ENCODE measurements at regions not wholly inside any gene's neighbourhood (a gene's known extent, or its start where the extent isn't known, plus 50 kb on each side); places are given as distances from the start of the nearest gene placed in this dataset.

GRCh38 chr14:71463807-71464206, 468.4 kb upstream of the RGS6 start:
- no peak for DNase-seq (ENCODE audit: low read depth in 2 of 2, low spot score in 1 of 2)

- DNase-seq (ENCODE audit: low read depth in 2 of 2, low spot score in 1 of 2), result no peak
Measured at GRCh38 chr14:71464840-71465239, 467.4 kb upstream of the RGS6 start.

GRCh38 chr14:71465316-71465715, 466.9 kb upstream of the RGS6 start:
- DNase-seq (ENCODE audit: low read depth in 2 of 2, low spot score in 1 of 2), result no peak

GRCh38 chr14:71466251-71466650, 466.0 kb upstream of the RGS6 start:
- DNase-seq (ENCODE audit: low read depth in 2 of 2, low spot score in 1 of 2), result no peak

- no peak for DNase-seq (ENCODE audit: low read depth in 2 of 2, low spot score in 1 of 2)
Measured at GRCh38 chr14:71466946-71467345, 465.3 kb upstream of the RGS6 start.

- DNase-seq (ENCODE audit: low read depth in 2 of 2, low spot score in 1 of 2), result no peak
Measured at GRCh38 chr14:71467361-71467811, 464.8 kb upstream of the RGS6 start.

- no peak for DNase-seq (ENCODE audit: low read depth in 2 of 2, low spot score in 1 of 2)
Measured at GRCh38 chr14:71468701-71469100, 463.5 kb upstream of the RGS6 start.

- DNase-seq (ENCODE audit: low read depth in 2 of 2, low spot score in 1 of 2), result no peak
Measured at GRCh38 chr14:71469643-71470335, 462.4 kb upstream of the RGS6 start.

GRCh38 chr14:71471634-71472355, 460.4 kb upstream of the RGS6 start:
- no peak for DNase-seq (ENCODE audit: low read depth in 2 of 2, low spot score in 1 of 2)

- DNase-seq (ENCODE audit: low read depth in 2 of 2, low spot score in 1 of 2), result no peak
Measured at GRCh38 chr14:71472356-71473340, 459.6 kb upstream of the RGS6 start.

- no peak for DNase-seq (ENCODE audit: low read depth in 2 of 2, low spot score in 1 of 2)
Measured at GRCh38 chr14:71473843-71474242, 458.4 kb upstream of the RGS6 start.

- no peak for DNase-seq (ENCODE audit: low read depth in 2 of 2, low spot score in 1 of 2)
Measured at GRCh38 chr14:71474301-71475265, 457.6 kb upstream of the RGS6 start.

- no peak for DNase-seq (ENCODE audit: low read depth in 2 of 2, low spot score in 1 of 2)
Measured at GRCh38 chr14:71475916-71476315, 456.3 kb upstream of the RGS6 start.

- no peak for DNase-seq (ENCODE audit: low read depth in 2 of 2, low spot score in 1 of 2)
Measured at GRCh38 chr14:71478542-71478941, 453.7 kb upstream of the RGS6 start.

- DNase-seq (ENCODE audit: low read depth in 2 of 2, low spot score in 1 of 2), result no peak
Measured at GRCh38 chr14:71481021-71481654, 451.1 kb upstream of the RGS6 start.

GRCh38 chr14:71482671-71483070, 449.6 kb upstream of the RGS6 start:
- no peak for DNase-seq (ENCODE audit: low read depth in 2 of 2, low spot score in 1 of 2)

GRCh38 chr14:71483154-71483553, 449.1 kb upstream of the RGS6 start:
- no peak for DNase-seq (ENCODE audit: low read depth in 2 of 2, low spot score in 1 of 2)

- no peak for DNase-seq (ENCODE audit: low read depth in 2 of 2, low spot score in 1 of 2)
Measured at GRCh38 chr14:71485833-71486232, 446.4 kb upstream of the RGS6 start.

- DNase-seq (ENCODE audit: low read depth in 2 of 2, low spot score in 1 of 2), result no peak
Measured at GRCh38 chr14:71486279-71486678, 445.9 kb upstream of the RGS6 start.

GRCh38 chr14:71487449-71487848, 444.8 kb upstream of the RGS6 start:
- DNase-seq (ENCODE audit: low read depth in 2 of 2, low spot score in 1 of 2), result no peak
